BJ (cell line): ENCODE measurements at regions not wholly inside any gene's neighbourhood (a gene's known extent, or its start where the extent isn't known, plus 50 kb on each side); places are given as distances from the start of the nearest gene placed in this dataset.

Experiments used
- CTCF ChIA-PET: fragments of 350-600 bp; formaldehyde crosslinking; extraction: SDS; loops from one replicate; lab custom pipeline; 2021; ENCODE audit warnings: antibody characterized with exemption, inconsistent platforms; lab: Yijun Ruan, JAX
- POLR2A ChIA-PET: fragments of 300-600 bp; sonication (Branson Sonifier 250); formaldehyde crosslinking; extraction: SDS; loops from one replicate; lab custom pipeline; 2021; ENCODE audit warnings: antibody characterized with exemption; lab: Charles Lee
- DNase-seq: peaks from one replicate; pipeline ENCODE4 v3.0.0-alpha.2; 2011; ENCODE audit warnings: low read depth
- H3K27me3 ChIP-seq: 2 replicates; pipeline ENCODE4 v1.6.0; 2011; ENCODE audit warnings: low read length; ENCODE audit not compliant: control insufficient read depth, insufficient read depth
- H3K36me3 ChIP-seq: 2 replicates; pipeline ENCODE4 v1.5.1; 2011; ENCODE audit warnings: low read length; ENCODE audit not compliant: control insufficient read depth, insufficient read depth
- H3K4me3 ChIP-seq: 2 replicates; pipeline ENCODE4 v1.5.1; 2011; ENCODE audit warnings: low read depth, mild to moderate bottlenecking, control low read depth, low read length
- TF ChIP-seq, protein P1 (sequence below): IDR thresholded peaks from 2 replicates; pipeline ENCODE4 v1.5.1; 2011; ENCODE audit warnings: low read depth, mild to moderate bottlenecking, control low read depth, inconsistent platforms, low read length, moderate library complexity; ENCODE audit not compliant: insufficient read depth

DNA sequence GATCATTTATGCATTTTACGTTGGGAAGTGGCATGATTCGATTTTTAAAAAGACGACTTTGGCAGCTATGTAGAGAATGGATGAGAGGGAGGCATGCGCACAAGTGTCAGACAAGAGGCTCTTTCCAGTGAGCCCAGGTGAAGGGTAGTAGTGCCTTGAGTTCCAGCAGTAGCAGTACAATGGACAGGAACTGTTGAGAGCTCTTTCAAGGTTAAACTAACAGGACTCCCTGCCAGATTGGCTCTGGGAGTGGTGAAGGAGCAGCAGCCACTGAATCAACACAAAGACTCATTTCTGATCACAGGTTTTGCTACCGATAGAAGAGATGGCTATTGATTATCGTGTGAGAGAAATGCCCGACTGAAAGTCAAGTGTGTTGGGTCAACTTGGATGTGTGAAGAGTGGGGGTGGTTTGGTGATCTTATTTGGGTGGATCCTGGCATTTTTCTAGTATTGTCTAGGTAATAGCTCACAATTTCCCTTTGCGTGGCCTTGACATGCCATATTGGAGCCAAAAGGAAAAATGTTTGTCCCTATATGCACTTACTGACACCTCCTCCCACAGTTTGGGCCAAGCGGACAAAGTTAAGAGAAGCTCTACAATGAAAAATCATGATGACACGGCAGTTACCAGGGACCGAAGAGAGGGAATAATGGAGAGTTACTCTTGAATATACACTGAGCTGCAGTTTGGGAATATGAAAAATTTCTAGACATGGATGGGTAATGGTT lies 81.6 kb upstream of the MDFIC2 start:
- ChIA-PET CTCF (no interaction called here), POLR2A (no interaction called here)
- no peak for DNase-seq
- no peak overlapping the region for H3K4me3 ChIP-seq
- H3K36me3 ChIP-seq = no peaks in the 10 kb centered on the region
- TF ChIP-seq, protein P1, sequence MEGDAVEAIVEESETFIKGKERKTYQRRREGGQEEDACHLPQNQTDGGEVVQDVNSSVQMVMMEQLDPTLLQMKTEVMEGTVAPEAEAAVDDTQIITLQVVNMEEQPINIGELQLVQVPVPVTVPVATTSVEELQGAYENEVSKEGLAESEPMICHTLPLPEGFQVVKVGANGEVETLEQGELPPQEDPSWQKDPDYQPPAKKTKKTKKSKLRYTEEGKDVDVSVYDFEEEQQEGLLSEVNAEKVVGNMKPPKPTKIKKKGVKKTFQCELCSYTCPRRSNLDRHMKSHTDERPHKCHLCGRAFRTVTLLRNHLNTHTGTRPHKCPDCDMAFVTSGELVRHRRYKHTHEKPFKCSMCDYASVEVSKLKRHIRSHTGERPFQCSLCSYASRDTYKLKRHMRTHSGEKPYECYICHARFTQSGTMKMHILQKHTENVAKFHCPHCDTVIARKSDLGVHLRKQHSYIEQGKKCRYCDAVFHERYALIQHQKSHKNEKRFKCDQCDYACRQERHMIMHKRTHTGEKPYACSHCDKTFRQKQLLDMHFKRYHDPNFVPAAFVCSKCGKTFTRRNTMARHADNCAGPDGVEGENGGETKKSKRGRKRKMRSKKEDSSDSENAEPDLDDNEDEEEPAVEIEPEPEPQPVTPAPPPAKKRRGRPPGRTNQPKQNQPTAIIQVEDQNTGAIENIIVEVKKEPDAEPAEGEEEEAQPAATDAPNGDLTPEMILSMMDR = no peak
- no peaks in the 10 kb centered on the region for H3K27me3 ChIP-seq

DNA sequence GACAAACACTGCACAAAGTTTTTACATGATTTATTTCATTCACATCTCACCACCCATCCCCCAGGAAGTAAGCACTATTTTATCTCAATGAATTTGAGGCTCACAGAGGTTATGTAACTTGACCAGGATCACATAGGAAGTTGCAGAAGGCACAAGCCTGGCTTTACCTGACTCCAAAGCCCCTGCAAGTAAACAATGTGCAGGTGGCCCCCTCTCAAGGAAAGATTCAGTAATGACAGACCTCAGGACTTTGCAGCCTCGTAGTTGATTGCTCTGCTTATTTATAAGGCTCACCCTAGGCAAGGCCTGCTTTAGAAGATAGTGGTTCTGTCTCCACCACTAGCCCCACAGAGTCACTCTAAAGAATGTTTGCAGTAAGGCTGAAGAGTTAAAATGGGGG lies 79.8 kb upstream of the MDFIC2 start:
- DNase-seq = no peak
- Histone ChIP-seq H3K27me3 (no peaks in the 10 kb centered on the region), H3K4me3 (no peak overlapping the region), H3K36me3 (no peaks in the 10 kb centered on the region)
- TF ChIP-seq, protein P1 = no peak
- ChIA-PET POLR2A (no interaction called here), CTCF (no interaction called here)

DNA sequence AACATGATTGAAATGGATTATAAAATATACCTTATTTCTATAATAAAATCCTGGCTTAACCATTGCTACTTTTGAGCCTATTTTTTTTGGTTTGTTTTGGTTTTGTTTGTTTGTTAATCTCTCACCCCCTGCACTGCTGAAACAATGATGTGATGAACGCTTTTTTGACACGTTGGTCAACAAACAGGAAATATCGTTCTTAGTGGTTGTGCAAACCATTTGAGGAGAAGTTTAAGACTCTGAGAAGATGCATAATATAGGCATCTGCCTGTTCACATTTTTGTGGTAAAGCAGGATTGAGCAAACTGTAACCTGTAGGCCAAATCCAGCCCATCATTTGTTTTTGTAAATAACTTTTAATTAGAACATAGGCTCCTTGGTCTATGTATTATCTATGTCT lies 75.5 kb upstream of the MDFIC2 start:
- TF ChIP-seq, protein P1 = no peak
- ChIA-PET POLR2A (no interaction called here), CTCF (no interaction called here)
- H3K36me3 ChIP-seq = no peaks in the 10 kb centered on the region
- DNase-seq = no peak
- H3K27me3 ChIP-seq = no peaks in the 10 kb centered on the region
- H3K4me3 ChIP-seq = no peak overlapping the region

DNA sequence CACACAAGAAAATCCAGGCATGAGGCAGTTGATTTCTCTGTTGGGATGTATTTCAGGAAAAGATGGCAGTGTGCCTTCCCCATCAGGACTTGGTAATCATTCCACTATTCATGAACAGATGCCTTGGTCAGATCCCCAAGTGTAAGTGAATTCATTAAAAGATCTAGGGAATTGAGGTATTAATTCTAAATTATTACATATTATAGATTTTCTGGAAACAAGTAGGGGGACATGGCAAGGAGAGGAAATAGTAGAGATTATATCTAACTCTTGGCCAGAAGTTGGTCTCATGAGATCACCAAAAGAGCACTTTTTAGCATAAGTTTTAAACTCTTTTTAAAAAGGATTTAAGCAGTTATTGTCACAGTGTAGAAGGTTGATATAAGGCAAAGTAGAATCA lies 74.4 kb upstream of the MDFIC2 start:
- ChIA-PET CTCF (no interaction called here), POLR2A (no interaction called here)
- H3K4me3 ChIP-seq = no peak overlapping the region
- H3K36me3 ChIP-seq = no peaks in the 10 kb centered on the region
- TF ChIP-seq, protein P1 = no peak
- DNase-seq = no peak
- no peaks in the 10 kb centered on the region for H3K27me3 ChIP-seq

DNA sequence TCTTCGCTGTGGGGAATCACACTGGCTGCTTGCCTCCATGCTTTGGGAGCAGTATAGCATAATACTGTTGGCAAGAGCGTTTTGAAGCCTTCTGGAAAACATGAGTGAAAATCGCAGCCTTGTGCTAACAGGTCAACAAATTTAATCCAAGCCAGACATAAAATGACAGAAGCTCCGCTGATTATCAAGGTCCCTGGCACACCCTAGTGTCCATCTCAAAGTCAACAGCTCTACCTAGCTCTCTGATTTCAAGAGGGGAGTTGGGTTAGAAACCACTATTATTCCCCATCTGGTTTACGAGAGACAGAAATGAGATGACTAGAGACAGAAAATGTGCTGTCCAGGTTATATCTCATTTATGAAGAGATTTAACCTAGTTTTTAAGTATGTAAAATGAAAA lies 73.6 kb upstream of the MDFIC2 start:
- ChIA-PET POLR2A (no interaction called here), CTCF (interaction anchor here (1.1 kb wide), 1 partner anchor 11 kb away, joined by 4 read pairs; no protein-coding TSS in a partner anchor)
- Histone ChIP-seq H3K36me3 (no peaks in the 10 kb centered on the region), H3K27me3 (no peaks in the 10 kb centered on the region), H3K4me3 (no peak overlapping the region)
- DNase-seq = no peak
- TF ChIP-seq, protein P1 = no peak
